HG03066 (cell line): ENCODE measurements at regions not wholly inside any gene's neighbourhood (a gene's known extent, or its start where the extent isn't known, plus 50 kb on each side); places are given as distances from the start of the nearest gene placed in this dataset.
"Not testable (repeated sequence)": the region's sequence is repeated elsewhere in the genome, so short reads cannot be mapped to it uniquely, and the experiment has no call there.

ENCODE experiments used
- ATAC-seq: cut with Tn5 transposase; IDR thresholded peaks from one replicate; pipeline ENCODE4 v1.9.1; 2021; ENCODE audit warnings: low read depth; ENCODE audit not compliant: unreplicated experiment

GRCh38 chrY:16490706-16491105 is 1389.3 kb downstream of the CDY2B start:
- ATAC-seq = no peak

GRCh38 chrY:16486696-16487215 is 1393.3 kb downstream of the CDY2B start:
- no peak for ATAC-seq

GRCh38 chrY:16480031-16480430 is 1400.0 kb downstream of the CDY2B start:
- no peak for ATAC-seq

GRCh38 chrY:16474053-16474452 is 1406.0 kb downstream of the CDY2B start:
- no peak for ATAC-seq

- no peak for ATAC-seq
Observed at GRCh38 chrY:16454799-16455198, 1425.2 kb downstream of the CDY2B start.

GRCh38 chrY:16446152-16446551 is 1433.9 kb downstream of the CDY2B start:
- no peak for ATAC-seq

- not testable (repeated sequence) for ATAC-seq
Observed at GRCh38 chrY:16409206-16409923, 1470.7 kb downstream of the CDY2B start.

- not testable (repeated sequence) for ATAC-seq
Observed at GRCh38 chrY:16379458-16379857, 1500.6 kb downstream of the CDY2B start.

GRCh38 chrY:16341592-16341991 is 1538.4 kb downstream of the CDY2B start:
- not testable (repeated sequence) for ATAC-seq

- not testable (repeated sequence) for ATAC-seq
Observed at GRCh38 chrY:16330032-16330758, 1549.8 kb downstream of the CDY2B start.

- ATAC-seq = not testable (repeated sequence)
Observed at GRCh38 chrY:16329135-16329820, 1550.7 kb downstream of the CDY2B start.
